Gastrocnemius medialis (tissue), 4 donors: ENCODE measurements at regions not wholly inside any gene's neighbourhood (a gene's known extent, or its start where the extent isn't known, plus 50 kb on each side); places are given as distances from the start of the nearest gene placed in this dataset.

Experiments used
- POLR2A ChIP-seq, 2 donors: fragments of 450-650 bp; IDR thresholded peaks; one replicate each; pipeline ENCODE4 v1.6.1; 2017; ENCODE audit warnings: antibody characterized with exemption in 2 of 2, mild to moderate bottlenecking in 2 of 2, moderate library complexity in 2 of 2
- TF ChIP-seq, protein P1 (sequence below), 5 experiments: fragments of 450-650 bp in 3 of 5; fragments of 200-600 bp in 2 of 5; sonication (generic) in 2 of 5; IDR thresholded peaks in 4 of 5; conservative IDR thresholded peaks in 1 of 5; 1 replicate in 4 of 5; 2 replicates in 1 of 5; pipeline ENCODE4 v1.5.1; 2016 to 2019; ENCODE audit warnings: antibody characterized with exemption in 5 of 5, mild to moderate bottlenecking in 3 of 5, moderate library complexity in 3 of 5

DNA sequence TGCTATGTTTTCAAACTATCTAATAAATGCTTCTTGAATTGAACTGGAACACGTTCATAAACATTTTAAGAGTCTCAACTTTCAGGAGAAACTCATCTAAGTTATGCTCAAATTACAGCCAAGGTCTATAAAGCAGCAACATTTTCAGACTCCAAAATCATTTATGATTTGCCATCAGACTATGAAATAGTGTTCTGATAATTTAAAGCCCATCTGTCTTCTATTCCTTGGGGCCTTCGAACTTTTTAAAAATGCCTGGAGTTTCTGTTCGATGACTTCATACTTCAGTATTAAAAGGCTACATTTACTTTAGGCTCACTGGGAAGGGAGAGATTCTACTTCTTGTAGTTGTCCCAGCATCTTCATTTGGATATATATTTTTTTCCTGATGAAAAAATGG is 73.6 kb upstream of the NXPH2 start:
- TF ChIP-seq, protein P1, sequence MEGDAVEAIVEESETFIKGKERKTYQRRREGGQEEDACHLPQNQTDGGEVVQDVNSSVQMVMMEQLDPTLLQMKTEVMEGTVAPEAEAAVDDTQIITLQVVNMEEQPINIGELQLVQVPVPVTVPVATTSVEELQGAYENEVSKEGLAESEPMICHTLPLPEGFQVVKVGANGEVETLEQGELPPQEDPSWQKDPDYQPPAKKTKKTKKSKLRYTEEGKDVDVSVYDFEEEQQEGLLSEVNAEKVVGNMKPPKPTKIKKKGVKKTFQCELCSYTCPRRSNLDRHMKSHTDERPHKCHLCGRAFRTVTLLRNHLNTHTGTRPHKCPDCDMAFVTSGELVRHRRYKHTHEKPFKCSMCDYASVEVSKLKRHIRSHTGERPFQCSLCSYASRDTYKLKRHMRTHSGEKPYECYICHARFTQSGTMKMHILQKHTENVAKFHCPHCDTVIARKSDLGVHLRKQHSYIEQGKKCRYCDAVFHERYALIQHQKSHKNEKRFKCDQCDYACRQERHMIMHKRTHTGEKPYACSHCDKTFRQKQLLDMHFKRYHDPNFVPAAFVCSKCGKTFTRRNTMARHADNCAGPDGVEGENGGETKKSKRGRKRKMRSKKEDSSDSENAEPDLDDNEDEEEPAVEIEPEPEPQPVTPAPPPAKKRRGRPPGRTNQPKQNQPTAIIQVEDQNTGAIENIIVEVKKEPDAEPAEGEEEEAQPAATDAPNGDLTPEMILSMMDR (IDR thresholded peaks at IDR 0.05 in 4 of 5, conservative IDR thresholded peaks at IDR 0.05 in 1 of 5) = no peak
- TF ChIP-seq POLR2A (IDR thresholded peaks at IDR 0.05) = no peak
